HCT116 (cell line): ENCODE measurements at regions not wholly inside any gene's neighbourhood (a gene's known extent, or its start where the extent isn't known, plus 50 kb on each side); places are given as distances from the start of the nearest gene placed in this dataset.

ENCODE experiments used
- ATAC-seq: fragments of 200-7000 bp; cut with Tn5 transposase; 2 replicates; pipeline ENCODE4 v1.9.1; 2020; ENCODE audit warnings: mild to moderate bottlenecking, moderate library complexity
- BruUV-seq: library from RNA; stranded (reverse); fragments of 400-500 nt; replicated peaks from 2 replicates; lab custom pipeline; 2021; lab: Mats Ljungman, UMichigan
- CTCF ChIA-PET: fragments of 300-600 bp; sonication (Branson Sonifier 250); formaldehyde crosslinking; loops from one replicate; lab custom pipeline; 2021; ENCODE audit warnings: antibody characterized with exemption; lab: Charles Lee
- POLR2A ChIA-PET: fragments of 300-600, 350-600 bp; sonication (Branson Sonifier 250); formaldehyde crosslinking; loops from one replicate; lab custom pipeline; 2021; ENCODE audit warnings: antibody characterized with exemption; lab: Charles Lee
- RAD21 ChIA-PET, 2 experiments: fragments of 300-600 bp; sonication (Branson Sonifier 250); formaldehyde crosslinking; loops; one replicate each; lab custom pipeline; 2023; ENCODE audit warnings: low total read pairs in 2 of 2; ENCODE audit not compliant: uncharacterized antibody in 2 of 2, unreplicated experiment in 2 of 2, low non-redundant PET in 1 of 2; lab: Charles Lee
- DNase-seq: peaks from one replicate; pipeline ENCODE4 v3.0.0-alpha.2; 2010; ENCODE audit warnings: low read depth, low spot score
- H2AFZ ChIP-seq: fragments of 200-600 bp; shearing (Covaris generic), sonication (generic); 2 replicates; pipeline ENCODE4 v1.6.1; 2017; ENCODE audit warnings: low read depth, mixed run types, mixed read lengths, antibody characterized with exemption, low read length; ENCODE audit not compliant: poor library complexity, severe bottlenecking
- H3K27ac ChIP-seq: 2 replicates; pipeline ENCODE4 v1.5.1; 2012; ENCODE audit warnings: low read depth, low read length
- H3K27me3 ChIP-seq: fragments of 200-600 bp; sonication (generic); 2 replicates; pipeline ENCODE4 v1.6.1; 2016; ENCODE audit warnings: mixed run types, low read length, mixed read lengths; ENCODE audit not compliant: insufficient read depth
- H3K36me3 ChIP-seq, 2 experiments: fragments of 200-500 bp in 1 of 2; fragments of 200-600 bp in 1 of 2; sonication (Bioruptor generic) in 1 of 2; sonication (generic) in 1 of 2; 2 replicates each; pipeline versions ENCODE4 v1.5.1 to v1.6.1; 2014 to 2016; ENCODE audit warnings: low read length in 2 of 2, inconsistent platforms in 1 of 2, mixed read lengths in 1 of 2, mixed run types in 1 of 2; ENCODE audit not compliant: insufficient read depth in 2 of 2, control insufficient read depth in 1 of 2
- H3K4me1 ChIP-seq, 2 experiments: fragments of 200-600 bp in 1 of 2; sonication (generic) in 1 of 2; 2 replicates each; pipeline versions ENCODE4 v1.5.1 to v1.6.1; 2012 to 2017; ENCODE audit warnings: low read length in 2 of 2, inconsistent platforms in 1 of 2, mild to moderate bottlenecking in 1 of 2, mixed read lengths in 1 of 2, mixed run types in 1 of 2, moderate library complexity in 1 of 2; ENCODE audit not compliant: insufficient read depth in 2 of 2, control insufficient read depth in 1 of 2
- H3K4me2 ChIP-seq: fragments of 200-600 bp; sonication (generic); 2 replicates; pipeline ENCODE4 v1.6.1; 2017; ENCODE audit warnings: mixed run types, low read length, mixed read lengths
- H3K4me3 ChIP-seq, 2 experiments: fragments of 200-600 bp in 1 of 2; sonication (generic) in 1 of 2; replicated peaks in 1 of 2; 2 replicates each; pipeline ENCODE4 v1.5.1; 2011 to 2016; ENCODE audit warnings: low read length in 2 of 2, control low read depth in 1 of 2, low read depth in 1 of 2, mild to moderate bottlenecking in 1 of 2, mixed read lengths in 1 of 2, mixed run types in 1 of 2
- H3K79me2 ChIP-seq: fragments of 200-600 bp; sonication (generic); 2 replicates; pipeline ENCODE4 v1.6.1; 2017; ENCODE audit warnings: mild to moderate bottlenecking, mixed run types, low read length, moderate library complexity, mixed read lengths; ENCODE audit not compliant: insufficient read depth
- H3K9ac ChIP-seq: fragments of 200-600 bp; sonication (generic); 2 replicates; pipeline ENCODE4 v1.6.1; 2016; ENCODE audit warnings: low read length, mixed read lengths
- H3K9me2 ChIP-seq: fragments of 200-600 bp; sonication (generic), shearing (Covaris generic); 2 replicates; pipeline ENCODE4 v1.6.1; 2017; ENCODE audit warnings: mixed run types, mild to moderate bottlenecking, moderate library complexity; ENCODE audit not compliant: insufficient read depth
- H3K9me3 ChIP-seq, 2 experiments: fragments of 200-500 bp in 1 of 2; fragments of 200-600 bp in 1 of 2; sonication (Bioruptor generic) in 1 of 2; sonication (generic) in 1 of 2; 2 replicates each; pipeline ENCODE4 v1.6.1; 2014 to 2017; ENCODE audit warnings: low read length in 2 of 2, mixed read lengths in 2 of 2, inconsistent platforms in 1 of 2, low read depth in 1 of 2, mild to moderate bottlenecking in 1 of 2, mixed run types in 1 of 2, moderate library complexity in 1 of 2; ENCODE audit not compliant: control insufficient read depth in 1 of 2, insufficient read depth in 1 of 2
- H4K20me1 ChIP-seq: fragments of 200-600 bp; sonication (generic), shearing (Covaris generic); 2 replicates; pipeline ENCODE4 v1.6.1; 2017; ENCODE audit warnings: mixed run types, mild to moderate bottlenecking, moderate library complexity; ENCODE audit not compliant: insufficient read depth
- CBX3 ChIP-seq: IDR thresholded peaks from 2 replicates; pipeline ENCODE4 v1.6.1; 2012; ENCODE audit warnings: low read depth
- ELF1 ChIP-seq: IDR thresholded peaks from 2 replicates; pipeline ENCODE4 v1.6.1; 2012; ENCODE audit warnings: low read depth, borderline replicate concordance
- EZH2 ChIP-seq: fragments of 200-600 bp; sonication (generic); IDR thresholded peaks from 2 replicates; pipeline ENCODE4 v1.6.1; 2017; ENCODE audit warnings: antibody characterized with exemption, mixed run types
- MAX ChIP-seq: IDR thresholded peaks from 2 replicates; pipeline ENCODE4 v1.6.1; 2012
- POLR2A ChIP-seq: IDR thresholded peaks from 2 replicates; pipeline ENCODE4 v1.7.0; 2011; ENCODE audit warnings: borderline replicate concordance; ENCODE audit not compliant: insufficient read depth, insufficient read length; ENCODE audit errors: extremely low read depth
- POLR2AphosphoS5 ChIP-seq: IDR thresholded peaks from 2 replicates; pipeline ENCODE4 v1.6.1; 2011; ENCODE audit warnings: mild to moderate bottlenecking, low read depth, low read length, moderate library complexity
- SIN3A ChIP-seq: IDR thresholded peaks from 2 replicates; pipeline ENCODE4 v1.6.1; 2012; ENCODE audit warnings: low read depth
- SRF ChIP-seq: IDR thresholded peaks from 2 replicates; pipeline ENCODE4 v1.6.1; 2012; ENCODE audit warnings: low read depth
- TCF7L2 ChIP-seq: IDR thresholded peaks from 2 replicates; pipeline ENCODE4 v1.7.0; 2011; ENCODE audit warnings: borderline replicate concordance, inconsistent platforms; ENCODE audit not compliant: insufficient read depth, insufficient read length; ENCODE audit errors: extremely low read depth
- YY1 ChIP-seq: IDR thresholded peaks from 2 replicates; pipeline ENCODE4 v1.6.1; 2011; ENCODE audit warnings: low read length, low read depth, moderate library complexity, mild to moderate bottlenecking; ENCODE audit not compliant: insufficient replicate concordance; ENCODE audit errors: extremely low read depth
- ZFX ChIP-seq: fragments of 450-650 bp; IDR thresholded peaks from 2 replicates; pipeline ENCODE4 v1.6.1; 2017
- intact Hi-C: fragments of 100-400 bp; cut with micrococcal nuclease; formaldehyde crosslinking; loops from 2 replicates; pipeline ENCODE4 v1.10.0; 2022

DNA sequence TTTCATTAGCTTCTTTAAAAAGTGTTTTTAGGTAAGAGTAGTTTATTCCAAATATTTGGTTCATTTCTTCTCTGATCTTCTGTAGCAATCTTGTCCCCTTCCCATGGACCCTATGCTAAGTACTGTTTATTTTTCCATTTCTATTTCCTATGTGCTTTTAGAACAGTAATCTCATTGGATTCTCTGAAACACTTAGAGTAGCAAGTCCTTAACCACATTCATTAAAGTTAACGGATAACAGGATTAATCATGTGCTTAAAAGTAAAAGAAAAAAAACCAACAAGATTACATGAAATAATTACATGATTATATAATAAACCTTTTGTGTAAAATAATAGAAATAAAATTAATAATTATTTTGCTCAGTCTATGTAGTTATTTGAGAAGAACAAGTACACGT lies 929.7 kb downstream of the C4orf33 start:
- DNase-seq (no peak), ATAC-seq (no peak)
- BruUV-seq, result no TSS peak
- Histone ChIP-seq H3K27me3 (no peaks in the 10 kb centered on the region), H3K4me2 (no peak overlapping the region), H3K9ac (no peak overlapping the region), H3K9me2 (no peaks in the 10 kb centered on the region), H3K36me3 (no peaks in the 10 kb centered on the region), H4K20me1 (no peaks in the 10 kb centered on the region), H2AFZ (no peak overlapping the region), H3K4me1 (no peaks in the 10 kb centered on the region)
- CTCF ChIA-PET, result no interaction called here
- RAD21 ChIA-PET, result no interaction called here
- TF ChIP-seq TCF7L2 (no peak), CBX3 (no peak), SIN3A (no peak), ZFX (no peak), EZH2 (no peak), POLR2A (no peak), MAX (no peak), ELF1 (no peak), POLR2AphosphoS5 (no peak), YY1 (no peak)
- TF ChIP-seq, all 23 proteins: peak for 0
- POLR2A ChIA-PET, result no interaction called here
- H3K4me3 ChIP-seq, result no peak overlapping the region
- intact Hi-C loops, result no loop called here
- no peak overlapping the region for H3K27ac ChIP-seq
- H3K79me2 ChIP-seq, result no peaks in the 10 kb centered on the region
- H3K9me3 ChIP-seq, result no peaks in the 10 kb centered on the region

DNA sequence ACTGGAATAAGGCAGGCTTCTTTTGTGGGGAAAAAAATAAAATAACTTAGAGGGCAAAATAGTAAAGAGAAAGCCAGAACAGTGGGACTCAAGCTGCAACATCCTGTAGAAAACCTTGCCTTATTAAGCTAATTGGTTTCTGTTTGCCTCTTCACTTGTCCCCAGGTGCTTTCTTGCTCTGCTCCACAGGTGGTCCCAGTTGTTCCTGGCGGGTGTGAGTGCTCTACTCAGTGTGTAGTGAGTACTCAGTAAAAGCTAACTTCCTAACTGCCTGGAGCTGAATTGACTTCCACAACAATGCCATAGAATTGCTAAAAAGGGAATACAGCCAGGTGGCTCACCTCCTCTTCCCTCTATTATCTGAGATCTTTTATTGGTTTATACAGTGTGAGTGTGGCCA lies 930.2 kb downstream of the C4orf33 start:
- no peaks in the 10 kb centered on the region for H4K20me1 ChIP-seq
- DNase-seq (no peak), ATAC-seq (no peak)
- no TSS peak for BruUV-seq
- no peak overlapping the region for H3K4me3 ChIP-seq
- TF ChIP-seq ZFX (no peak), SRF (no peak)
- no peak overlapping the region for H3K27ac ChIP-seq
- POLR2A ChIA-PET, result no interaction called here
- H3K79me2 ChIP-seq, result no peaks in the 10 kb centered on the region
- H3K4me2 ChIP-seq, result no peak overlapping the region
- intact Hi-C loops, result no loop called here
- H3K9me2 ChIP-seq, result no peaks in the 10 kb centered on the region
- H3K36me3 ChIP-seq, result no peaks in the 10 kb centered on the region
- H3K9me3 ChIP-seq, result no peaks in the 10 kb centered on the region
- CTCF ChIA-PET, result no interaction called here
- H3K4me1 ChIP-seq, result no peaks in the 10 kb centered on the region
- H3K9ac ChIP-seq, result no peak overlapping the region
- no peak overlapping the region for H2AFZ ChIP-seq
- no peaks in the 10 kb centered on the region for H3K27me3 ChIP-seq
- RAD21 ChIA-PET, result no interaction called here
